Subcutaneous abdominal adipose tissue (tissue), 5 donors: ENCODE measurements at regions not wholly inside any gene's neighbourhood (a gene's known extent, or its start where the extent isn't known, plus 50 kb on each side); places are given as distances from the start of the nearest gene placed in this dataset.
"Not testable (repeated sequence)": the region's sequence is repeated elsewhere in the genome, so short reads cannot be mapped to it uniquely, and the experiment has no call there.

ENCODE experiments used
- H3K27ac ChIP-seq: one replicate; pipeline ENCODE4 v1.7.0; 2013; ENCODE audit warnings: low read depth, mild to moderate bottlenecking, inconsistent platforms, low read length, moderate library complexity
- H3K27me3 ChIP-seq, 5 donors: one replicate each; pipeline ENCODE4 v1.7.0; 2013; ENCODE audit warnings: low read length in 5 of 5, inconsistent platforms in 1 of 5; ENCODE audit not compliant: control insufficient read depth in 5 of 5, insufficient read depth in 4 of 5
- H3K36me3 ChIP-seq, 5 donors: one replicate each; pipeline ENCODE4 v1.7.0; 2013; ENCODE audit warnings: low read length in 5 of 5; ENCODE audit not compliant: control insufficient read depth in 5 of 5, insufficient read depth in 5 of 5
- H3K4me1 ChIP-seq, 5 donors: one replicate each; pipeline ENCODE4 v1.7.0; 2013; ENCODE audit warnings: low read length in 5 of 5, mild to moderate bottlenecking in 3 of 5, moderate library complexity in 1 of 5; ENCODE audit not compliant: control insufficient read depth in 5 of 5, insufficient read depth in 5 of 5
- H3K4me3 ChIP-seq, 5 donors: one replicate each; pipeline ENCODE4 v1.7.0; 2013; ENCODE audit warnings: low read length in 5 of 5, low read depth in 1 of 5
- H3K9ac ChIP-seq, 5 donors: one replicate each; pipeline ENCODE4 v1.7.0; 2013; ENCODE audit warnings: low read length in 5 of 5, mild to moderate bottlenecking in 4 of 5, moderate library complexity in 3 of 5
- H3K9me3 ChIP-seq, 5 donors: one replicate each; pipeline ENCODE4 v1.7.0; 2013; ENCODE audit warnings: low read length in 5 of 5; ENCODE audit not compliant: control insufficient read depth in 5 of 5
- donor health status: healthy.
- donor health status: healthy.
- donor health status: healthy.
- donor health status: healthy.
- donor health status: healthy.

DNA sequence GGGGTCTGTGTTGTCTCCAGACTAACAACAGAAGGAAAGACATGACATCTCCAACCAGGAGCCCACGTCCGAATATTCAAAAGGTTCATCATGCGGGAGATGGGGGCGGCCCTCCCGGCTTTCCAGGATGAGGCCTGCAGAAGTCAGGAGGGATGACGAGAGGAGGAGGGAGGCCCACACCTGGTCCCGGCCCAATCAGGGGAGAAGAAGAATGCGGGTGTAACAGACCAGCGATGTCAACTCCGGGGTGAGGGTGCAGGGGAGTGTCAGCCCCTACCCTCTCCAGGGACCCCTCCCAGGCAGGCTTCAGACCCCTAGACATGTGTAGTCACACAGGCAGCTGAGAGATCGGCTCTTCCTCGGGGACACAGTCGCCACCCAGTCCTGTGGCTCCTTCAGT, 275.3 kb upstream of the ZNF507 start:
- Histone ChIP-seq H3K27me3 (peaks cover 0 to 11% (median 2%) of the 10 kb centered on the region in 5 donors), H3K4me1 (no peaks in the 10 kb centered on the region), H3K9ac (no peak overlapping the region), H3K36me3 (no peaks in the 10 kb centered on the region), H3K9me3 (no peaks in the 10 kb centered on the region), H3K4me3 (no peak overlapping the region), H3K27ac (no peak overlapping the region)

GRCh38 chr19:32082028-32082427, 263.4 kb upstream of the ZNF507 start:
- no peaks in the 10 kb centered on the region for H3K4me1 ChIP-seq
- no peak overlapping the region for H3K4me3 ChIP-seq
- no peak overlapping the region for H3K27ac ChIP-seq
- no peaks in the 10 kb centered on the region for H3K36me3 ChIP-seq
- H3K9ac ChIP-seq = no peak overlapping the region
- H3K9me3 ChIP-seq = peaks cover 0 to 2% (median 0%) of the 10 kb centered on the region in 5 donors
- peaks cover 0 to 9% (median 0%) of the 10 kb centered on the region in 5 donors for H3K27me3 ChIP-seq

- not testable (repeated sequence) for H3K9me3 ChIP-seq, H3K27me3 ChIP-seq, H3K9ac ChIP-seq, H3K4me3 ChIP-seq, H3K36me3 ChIP-seq, H3K27ac ChIP-seq, H3K4me1 ChIP-seq
These were observed 260.6 kb upstream of the ZNF507 start for GRCh38 chr19:32084756-32085363.

- H3K9ac ChIP-seq = no peak overlapping the region
- H3K4me1 ChIP-seq = peaks cover 0 to 18% (median 2%) of the 10 kb centered on the region in 5 donors
- H3K27me3 ChIP-seq = peaks cover 0 to 7% (median 0%) of the 10 kb centered on the region in 5 donors
- no peak overlapping the region for H3K27ac ChIP-seq
- H3K4me3 ChIP-seq = peak overlapping the region in 3 of 5 donors; percentile 12 to 27 (median 19)
- no peaks in the 10 kb centered on the region for H3K9me3 ChIP-seq
- no peaks in the 10 kb centered on the region for H3K36me3 ChIP-seq
These were observed 254.2 kb upstream of the ZNF507 start for GRCh38 chr19:32091241-32091640.

- no peak overlapping the region for H3K27ac ChIP-seq
- H3K4me3 ChIP-seq = no peak overlapping the region
- H3K9me3 ChIP-seq = no peaks in the 10 kb centered on the region
- H3K9ac ChIP-seq = no peak overlapping the region
- no peaks in the 10 kb centered on the region for H3K36me3 ChIP-seq
- peaks cover 0 to 4% (median 0%) of the 10 kb centered on the region in 5 donors for H3K27me3 ChIP-seq
- H3K4me1 ChIP-seq = peaks cover 0 to 6% (median 0%) of the 10 kb centered on the region in 5 donors
These were observed 248.4 kb upstream of the ZNF507 start for GRCh38 chr19:32097011-32097410.

- Histone ChIP-seq H3K4me3 (no peak overlapping the region), H3K27ac (no peak overlapping the region), H3K9ac (no peak overlapping the region), H3K36me3 (no peaks in the 10 kb centered on the region), H3K9me3 (no peaks in the 10 kb centered on the region), H3K27me3 (peaks cover 0 to 4% (median under 1%) of the 10 kb centered on the region in 5 donors), H3K4me1 (peaks cover 0 to 5% (median 0%) of the 10 kb centered on the region in 5 donors)
These were observed 247.8 kb upstream of the ZNF507 start for GRCh38 chr19:32097620-32098019.

DNA sequence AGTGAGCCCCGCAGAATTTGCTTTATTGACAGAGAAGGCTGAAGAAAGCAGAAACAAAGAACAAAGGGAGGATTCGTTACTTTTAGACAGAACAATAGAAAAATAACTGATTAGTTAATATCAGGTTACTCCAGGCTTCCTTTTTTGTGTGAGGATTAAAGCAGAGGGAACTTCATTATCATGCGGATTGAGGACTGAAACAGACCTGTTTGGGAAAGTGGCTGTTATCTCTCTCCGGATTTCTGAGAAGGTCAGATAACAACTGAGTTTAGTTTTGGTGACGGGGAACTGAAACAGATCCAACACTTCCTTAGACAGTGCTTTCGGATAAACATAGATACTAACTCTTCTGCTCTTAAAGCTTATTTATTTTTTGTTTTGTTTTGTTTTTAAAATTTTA, 246.4 kb upstream of the ZNF507 start:
- Histone ChIP-seq H3K9ac (no peak overlapping the region), H3K27me3 (peaks cover 0 to 9% (median 5%) of the 10 kb centered on the region in 5 donors), H3K27ac (no peak overlapping the region), H3K9me3 (no peaks in the 10 kb centered on the region), H3K4me3 (no peak overlapping the region), H3K4me1 (peaks cover 0 to 5% (median 0%) of the 10 kb centered on the region in 5 donors), H3K36me3 (no peaks in the 10 kb centered on the region)

GRCh38 chr19:32101206-32101605, 244.2 kb upstream of the ZNF507 start:
- Histone ChIP-seq H3K27ac (no peak overlapping the region), H3K4me1 (peaks cover 0 to 5% (median 0%) of the 10 kb centered on the region in 5 donors), H3K36me3 (no peaks in the 10 kb centered on the region), H3K4me3 (no peak overlapping the region), H3K27me3 (peaks cover 0 to 19% (median 8%) of the 10 kb centered on the region in 5 donors), H3K9me3 (no peaks in the 10 kb centered on the region), H3K9ac (no peak overlapping the region)

DNA sequence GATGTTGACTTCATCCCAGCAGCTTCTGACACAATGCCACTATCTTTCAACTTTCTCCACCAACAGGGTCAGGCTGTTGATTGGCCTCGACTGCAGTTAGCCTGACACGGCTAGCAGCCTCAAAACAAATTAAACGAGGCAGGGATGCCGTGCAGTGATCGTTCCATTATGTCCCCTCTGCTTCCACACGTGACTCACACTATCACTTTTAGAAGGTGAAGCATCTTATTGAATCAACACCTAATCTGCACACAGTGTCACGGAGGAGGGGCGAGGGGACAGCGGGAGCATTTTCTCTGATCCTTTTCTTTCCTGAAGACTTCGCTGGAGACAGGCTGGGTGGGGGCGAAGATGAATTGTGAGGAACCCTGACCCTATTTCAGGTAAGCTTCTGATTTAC, 241.9 kb upstream of the ZNF507 start:
- Histone ChIP-seq H3K27me3 (peaks cover 3 to 19% (median 9%) of the 10 kb centered on the region in 5 donors), H3K9me3 (no peaks in the 10 kb centered on the region), H3K9ac (no peak overlapping the region), H3K36me3 (no peaks in the 10 kb centered on the region), H3K4me1 (peaks cover 0 to under 1% (median 0%) of the 10 kb centered on the region in 5 donors), H3K4me3 (no peak overlapping the region), H3K27ac (no peak overlapping the region)

GRCh38 chr19:32104153-32104849, 241.1 kb upstream of the ZNF507 start:
- Histone ChIP-seq H3K27me3 (peaks cover 3 to 19% (median 9%) of the 10 kb centered on the region in 5 donors), H3K9me3 (no peaks in the 10 kb centered on the region), H3K4me3 (no peak overlapping the region), H3K4me1 (peaks cover 0 to 7% (median 0%) of the 10 kb centered on the region in 5 donors), H3K27ac (no peak overlapping the region), H3K9ac (no peak overlapping the region), H3K36me3 (no peaks in the 10 kb centered on the region)
